ENCODE measurements at regions not wholly inside any gene's neighbourhood (a gene's known extent, or its start where the extent isn't known, plus 50 kb on each side); places are given as distances from the start of the nearest gene placed in this dataset.

- in situ Hi-C loops (cut with HindIII; ENCODE audit: low pct_unique_long_range_greater_than_20kb, low sequenced_read_pairs), result no loop called here
- no peak for DNase-seq (ENCODE audit: low read depth)
Observed at GRCh38 chr1:112285746-112286145, 110.3 kb upstream of the CTTNBP2NL start.

DNA sequence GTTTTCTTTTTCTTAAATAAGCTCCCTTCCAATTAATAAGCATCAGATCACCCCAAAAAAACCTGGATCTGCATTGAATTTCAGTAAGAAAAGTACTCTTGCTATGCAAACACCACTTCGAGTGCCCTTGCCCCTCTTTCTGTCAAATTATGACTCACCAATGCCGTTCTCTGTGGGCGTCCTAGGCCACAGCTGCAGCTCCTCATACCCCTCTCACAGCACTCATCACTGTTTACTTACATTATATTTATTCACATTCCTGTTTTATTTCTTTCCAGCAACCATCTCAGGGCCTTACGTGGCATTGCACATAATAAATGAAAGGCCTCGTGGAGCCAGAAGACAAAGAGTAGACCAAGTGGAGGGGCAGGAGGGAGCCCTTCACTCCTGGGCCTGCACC lies 99.1 kb upstream of the CTTNBP2NL start:
- DNase-seq (ENCODE audit: low read depth), result no peak
- in situ Hi-C loops (cut with HindIII; ENCODE audit: low pct_unique_long_range_greater_than_20kb, low sequenced_read_pairs), result no loop called here

DNA sequence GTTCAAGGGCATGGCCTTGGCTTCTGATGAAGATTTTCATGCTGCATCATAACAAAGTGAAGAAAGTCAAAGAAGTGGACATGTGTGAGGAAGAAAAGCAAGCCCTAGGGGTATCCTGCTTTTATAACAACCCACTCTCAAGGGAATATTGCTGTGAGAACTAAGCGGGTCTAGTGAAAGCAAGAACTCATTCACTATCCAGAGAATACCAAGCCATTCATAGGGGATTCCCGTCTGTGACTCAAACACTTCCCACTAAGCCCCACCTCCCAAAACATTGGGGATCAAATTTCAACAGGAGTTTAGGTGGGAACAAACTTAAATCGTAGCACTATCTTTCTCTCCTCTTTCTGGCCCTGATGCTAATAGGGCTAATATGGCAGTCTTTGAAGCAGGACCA lies 98.5 kb upstream of the CTTNBP2NL start:
- no peak for DNase-seq (ENCODE audit: low read depth)
- in situ Hi-C loops (cut with HindIII; ENCODE audit: low pct_unique_long_range_greater_than_20kb, low sequenced_read_pairs), result no loop called here

DNA sequence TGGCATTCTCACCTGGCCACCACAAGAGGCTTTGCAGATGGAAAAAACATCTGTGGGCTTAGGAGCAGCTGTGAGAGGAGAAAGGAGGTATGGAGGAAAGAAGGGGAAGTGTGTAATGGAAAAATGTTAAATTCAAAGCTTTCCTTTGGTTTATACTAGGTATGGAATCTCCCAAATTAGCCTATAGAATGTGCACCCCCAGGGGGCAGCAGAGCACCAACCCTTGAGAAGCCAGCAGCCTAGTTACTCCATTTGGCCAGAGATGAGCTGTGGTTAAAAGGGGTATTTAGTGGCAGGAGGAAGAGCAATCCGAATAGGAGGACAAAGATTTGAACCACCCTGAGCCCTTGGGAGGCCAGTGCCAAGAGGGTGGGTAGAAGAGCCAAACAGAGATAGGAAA lies 97.5 kb upstream of the CTTNBP2NL start:
- in situ Hi-C loops (cut with HindIII; ENCODE audit: low pct_unique_long_range_greater_than_20kb, low sequenced_read_pairs), result no loop called here
- DNase-seq (ENCODE audit: low read depth), result no peak

- DNase-seq (ENCODE audit: low read depth), result no peak
- in situ Hi-C loops (cut with HindIII; ENCODE audit: low pct_unique_long_range_greater_than_20kb, low sequenced_read_pairs), result no loop called here
Observed at GRCh38 chr1:112304126-112304525, 91.9 kb upstream of the CTTNBP2NL start.

DNA sequence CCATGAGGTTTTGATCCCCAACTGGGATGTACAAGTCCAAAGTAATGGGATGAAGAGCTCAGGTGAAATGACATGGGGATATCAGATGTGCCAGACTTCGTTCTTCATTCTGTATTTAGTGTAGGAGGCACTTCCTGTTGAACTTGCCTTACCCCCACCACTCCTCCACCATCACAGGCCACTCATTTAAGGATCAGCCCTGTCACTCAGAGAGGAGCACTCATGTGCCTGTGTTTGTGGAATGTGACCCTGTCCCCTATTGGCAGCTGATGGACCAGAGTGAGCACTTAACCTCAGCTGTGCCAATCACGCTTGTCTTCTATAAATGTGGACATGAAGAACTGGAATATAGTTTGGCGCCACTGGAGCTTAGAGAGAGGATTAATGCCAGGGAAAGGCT lies 91.4 kb upstream of the CTTNBP2NL start:
- DNase-seq (ENCODE audit: low read depth), result no peak
- in situ Hi-C loops (cut with HindIII; ENCODE audit: low pct_unique_long_range_greater_than_20kb, low sequenced_read_pairs), result no loop called here

GRCh38 chr1:112307930-112308591 lies 88.0 kb upstream of the CTTNBP2NL start:
- DNase-seq (ENCODE audit: low read depth), result no peak
- in situ Hi-C loops (cut with HindIII; ENCODE audit: low pct_unique_long_range_greater_than_20kb, low sequenced_read_pairs), result no loop called here

DNA sequence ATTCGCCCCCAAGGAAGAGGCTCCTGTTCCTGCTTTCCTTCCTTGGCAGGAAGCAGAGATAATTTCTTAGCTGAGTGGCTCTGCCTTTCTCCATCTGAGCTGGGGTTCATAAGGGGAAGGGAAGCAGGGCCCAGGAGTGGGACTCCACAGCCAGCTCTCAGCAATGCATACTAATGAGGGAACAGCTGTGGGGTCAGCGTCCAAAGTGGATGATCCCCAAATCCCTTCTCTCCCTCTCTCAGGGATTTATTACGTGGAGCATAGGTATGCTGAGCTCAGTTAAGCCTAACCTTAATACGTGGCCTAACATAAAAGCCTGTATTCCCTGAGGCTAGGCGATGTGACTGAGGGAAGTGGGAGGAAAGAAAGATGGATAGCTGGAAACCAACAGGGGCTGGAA lies 87.3 kb upstream of the CTTNBP2NL start:
- no peak for DNase-seq (ENCODE audit: low read depth)
- in situ Hi-C loops (cut with HindIII; ENCODE audit: low pct_unique_long_range_greater_than_20kb, low sequenced_read_pairs), result no loop called here

DNA sequence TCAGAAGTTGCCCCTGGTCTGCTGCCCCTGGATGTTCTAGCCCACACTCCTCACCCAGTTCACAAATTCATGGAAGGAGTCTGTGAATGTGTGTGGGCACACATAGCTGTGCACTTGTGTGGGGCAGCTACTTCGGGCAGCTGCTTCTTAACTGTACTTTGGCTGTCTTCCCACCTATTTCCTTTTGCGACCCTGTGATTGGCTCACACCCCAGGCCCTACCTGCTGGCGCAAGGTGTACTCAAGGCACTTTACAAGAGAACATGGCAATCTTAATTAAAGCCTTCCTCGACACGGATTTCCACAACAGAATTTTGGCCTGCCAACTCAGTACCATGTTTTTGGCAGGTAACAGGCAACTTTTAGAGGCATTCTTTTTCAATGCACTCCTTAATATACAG lies 86.5 kb upstream of the CTTNBP2NL start:
- in situ Hi-C loops (cut with HindIII; ENCODE audit: low pct_unique_long_range_greater_than_20kb, low sequenced_read_pairs), result no loop called here
- no peak for DNase-seq (ENCODE audit: low read depth)

DNA sequence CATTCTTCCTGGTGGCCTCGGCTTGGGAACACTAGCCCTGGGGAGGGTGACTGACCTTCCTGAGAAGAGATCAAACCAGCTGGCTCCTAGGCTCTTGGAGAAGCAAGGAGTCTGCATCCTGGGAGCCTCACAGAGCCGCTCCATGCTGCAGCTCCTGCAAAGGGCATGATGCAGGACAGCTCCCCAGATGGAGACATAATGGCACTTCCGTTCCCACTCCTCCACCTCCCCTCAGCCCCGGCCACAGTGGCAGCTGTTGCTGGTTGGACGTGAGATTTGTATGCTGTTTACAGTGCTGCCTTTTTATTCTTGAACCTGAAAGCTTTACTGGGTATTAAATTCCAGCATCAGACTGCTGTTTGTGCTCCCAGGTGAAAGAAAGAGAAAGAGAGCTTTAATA lies 83.7 kb upstream of the CTTNBP2NL start:
- DNase-seq (ENCODE audit: low read depth), result no peak
- in situ Hi-C loops (cut with HindIII; ENCODE audit: low pct_unique_long_range_greater_than_20kb, low sequenced_read_pairs), result no loop called here

GRCh38 chr1:112312879-112313278 lies 83.1 kb upstream of the CTTNBP2NL start:
- in situ Hi-C loops (cut with HindIII; ENCODE audit: low pct_unique_long_range_greater_than_20kb, low sequenced_read_pairs), result no loop called here

DNA sequence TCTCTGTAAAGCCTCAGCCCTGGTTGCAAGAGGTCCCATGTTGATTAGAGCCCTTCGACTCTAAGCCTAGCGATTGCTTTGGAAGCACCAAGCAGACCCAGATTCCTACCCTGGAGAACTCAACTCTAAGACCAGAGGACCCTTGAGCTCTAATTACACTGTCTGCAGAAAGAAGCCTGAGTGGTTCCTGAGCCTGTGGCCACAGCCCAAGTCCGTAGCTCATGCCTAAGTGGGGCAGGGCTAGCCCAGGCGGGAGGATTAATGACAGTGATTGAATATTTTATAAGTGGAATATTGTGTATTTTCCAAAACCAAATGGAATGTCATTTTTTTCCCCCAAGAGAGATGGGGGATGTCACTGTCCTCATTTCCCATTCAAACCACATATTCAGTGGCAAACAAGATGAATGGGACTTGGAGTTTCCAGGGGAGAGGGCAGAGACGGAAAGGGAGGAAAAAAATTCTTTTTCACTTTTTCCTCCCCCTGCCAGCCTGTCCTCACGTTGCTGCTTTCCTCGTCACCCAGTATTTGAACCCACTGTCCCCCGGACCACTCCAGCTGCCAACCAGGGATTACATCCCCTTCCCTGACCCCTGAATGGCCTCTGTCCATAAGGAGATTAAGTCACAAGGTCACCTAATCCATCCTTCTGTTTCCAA lies 79.6 kb upstream of the CTTNBP2NL start:
- in situ Hi-C loops (cut with HindIII; ENCODE audit: low pct_unique_long_range_greater_than_20kb, low sequenced_read_pairs), result no loop called here
- no peak for DNase-seq (ENCODE audit: low read depth)

More at GRCh38 chr1:112312879-112313278, 83.1 kb upstream of the CTTNBP2NL start:
- DNase-seq (ENCODE audit: low read depth), result no peak

- in situ Hi-C loops (cut with HindIII; ENCODE audit: low pct_unique_long_range_greater_than_20kb, low sequenced_read_pairs), result no loop called here
- no peak for DNase-seq (ENCODE audit: low read depth)
Observed at GRCh38 chr1:112317140-112317539, 78.9 kb upstream of the CTTNBP2NL start.

- in situ Hi-C loops (cut with HindIII; ENCODE audit: low pct_unique_long_range_greater_than_20kb, low sequenced_read_pairs), result no loop called here
Observed at GRCh38 chr1:112317611-112318062, 78.4 kb upstream of the CTTNBP2NL start.

DNA sequence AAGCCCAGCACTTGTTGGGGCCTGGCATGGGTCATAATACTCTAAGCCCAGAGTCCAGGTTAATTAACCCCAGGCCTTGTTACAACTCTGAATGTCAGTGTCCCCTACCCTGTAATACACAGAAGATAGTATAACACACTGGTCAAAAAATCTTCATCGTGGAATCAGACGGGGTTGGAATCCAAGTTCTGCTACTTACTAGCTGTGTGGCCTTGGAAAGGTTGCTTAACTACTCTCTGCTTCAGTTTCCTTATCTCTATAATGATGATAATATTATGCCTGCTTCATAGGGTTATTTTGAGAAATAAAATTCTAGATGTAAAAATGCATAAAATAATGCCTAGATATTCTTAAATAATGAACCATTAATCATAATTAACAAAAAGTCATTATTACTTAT lies 77.8 kb upstream of the CTTNBP2NL start:
- no peak for DNase-seq (ENCODE audit: low read depth)

More at GRCh38 chr1:112317611-112318062, 78.4 kb upstream of the CTTNBP2NL start:
- DNase-seq (ENCODE audit: low read depth), result no peak

GRCh38 chr1:112318698-112319370 lies 77.2 kb upstream of the CTTNBP2NL start:
- no peak for DNase-seq (ENCODE audit: low read depth)
- in situ Hi-C loops (cut with HindIII; ENCODE audit: low pct_unique_long_range_greater_than_20kb, low sequenced_read_pairs), result no loop called here

More for the DNA sequence above, 77.8 kb upstream of the CTTNBP2NL start:
- in situ Hi-C loops (cut with HindIII; ENCODE audit: low pct_unique_long_range_greater_than_20kb, low sequenced_read_pairs), result no loop called here

- DNase-seq (ENCODE audit: low read depth), result no peak
- in situ Hi-C loops (cut with HindIII; ENCODE audit: low pct_unique_long_range_greater_than_20kb, low sequenced_read_pairs), result no loop called here
Observed at GRCh38 chr1:112319371-112320040, 76.5 kb upstream of the CTTNBP2NL start.

DNA sequence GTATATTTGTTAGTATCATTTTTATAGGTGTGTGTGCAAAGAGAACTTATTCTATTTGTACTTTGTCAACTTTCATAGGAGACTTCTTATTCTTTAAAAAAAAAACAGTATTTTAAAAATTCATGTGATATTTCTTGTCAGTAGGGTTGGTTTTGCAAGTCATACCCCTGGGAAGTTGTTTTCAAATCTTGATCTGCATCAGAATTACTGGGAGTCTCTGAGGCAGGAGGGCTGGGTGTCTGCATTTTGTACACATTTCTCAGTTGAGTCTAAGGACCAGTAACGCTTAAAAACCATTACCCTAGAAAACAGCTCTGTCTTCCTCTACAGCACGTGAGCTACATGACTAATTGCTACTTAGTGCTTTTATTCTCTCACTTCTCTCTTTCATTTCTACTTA lies 76.0 kb upstream of the CTTNBP2NL start:
- in situ Hi-C loops (cut with HindIII; ENCODE audit: low pct_unique_long_range_greater_than_20kb, low sequenced_read_pairs), result no loop called here
- DNase-seq (ENCODE audit: low read depth), result no peak

DNA sequence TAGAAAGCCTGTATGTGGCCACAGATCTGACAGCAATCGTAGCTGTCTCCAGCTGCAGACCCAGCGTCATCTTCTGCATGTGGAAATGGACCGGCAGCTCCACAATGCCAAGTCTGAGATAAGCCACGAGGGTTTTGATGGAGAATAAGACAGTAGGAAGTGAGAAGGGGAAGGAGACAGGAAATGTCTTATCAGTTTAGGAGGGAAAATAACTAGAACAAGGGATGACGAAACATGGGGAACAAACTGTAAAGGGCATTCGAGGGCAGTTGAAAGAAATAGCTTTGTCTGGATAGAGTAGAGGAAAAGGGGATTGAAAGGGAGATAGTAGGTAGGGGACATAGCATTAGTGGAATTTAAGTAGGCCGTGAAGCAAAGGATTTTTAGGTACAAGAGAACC lies 74.0 kb upstream of the CTTNBP2NL start:
- in situ Hi-C loops (cut with HindIII; ENCODE audit: low pct_unique_long_range_greater_than_20kb, low sequenced_read_pairs), result no loop called here
- no peak for DNase-seq (ENCODE audit: low read depth)
